ENCODE measurements at regions not wholly inside any gene's neighbourhood (a gene's known extent, or its start where the extent isn't known, plus 50 kb on each side); places are given as distances from the start of the nearest gene placed in this dataset.

DNA sequence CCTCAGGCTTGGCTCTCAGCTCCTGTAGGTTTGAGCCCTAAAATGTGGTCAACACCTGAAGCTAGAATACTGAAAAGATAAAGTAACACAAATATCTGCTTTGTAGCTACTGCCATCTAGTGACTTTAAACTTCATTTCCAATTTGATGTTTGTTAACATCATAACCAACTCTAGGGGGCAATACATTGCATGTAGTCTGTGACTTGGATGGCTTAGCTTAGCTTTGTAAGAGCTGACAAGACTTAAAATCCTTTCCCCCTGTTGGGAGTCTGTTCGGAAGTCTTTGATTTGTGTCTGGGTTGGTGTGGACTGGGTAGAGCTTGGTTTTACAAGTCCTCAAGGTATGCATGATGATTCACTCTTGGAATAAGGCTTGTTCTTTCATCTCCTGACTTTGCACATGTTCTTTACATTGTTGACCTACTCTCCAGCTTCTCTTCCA is 51.7 kb downstream of the SCN11A start:
- 14 to 29% methylated on average over 1 of the region's 1 CpG for WGBS, 2 donors
- no peak overlapping the region for H3K4me3 ChIP-seq (ENCODE audit: low read depth, poor library complexity, severe bottlenecking)
- TF ChIP-seq POLR2A (IDR thresholded peaks at IDR 0.05): no peak
- TF ChIP-seq, protein P1, sequence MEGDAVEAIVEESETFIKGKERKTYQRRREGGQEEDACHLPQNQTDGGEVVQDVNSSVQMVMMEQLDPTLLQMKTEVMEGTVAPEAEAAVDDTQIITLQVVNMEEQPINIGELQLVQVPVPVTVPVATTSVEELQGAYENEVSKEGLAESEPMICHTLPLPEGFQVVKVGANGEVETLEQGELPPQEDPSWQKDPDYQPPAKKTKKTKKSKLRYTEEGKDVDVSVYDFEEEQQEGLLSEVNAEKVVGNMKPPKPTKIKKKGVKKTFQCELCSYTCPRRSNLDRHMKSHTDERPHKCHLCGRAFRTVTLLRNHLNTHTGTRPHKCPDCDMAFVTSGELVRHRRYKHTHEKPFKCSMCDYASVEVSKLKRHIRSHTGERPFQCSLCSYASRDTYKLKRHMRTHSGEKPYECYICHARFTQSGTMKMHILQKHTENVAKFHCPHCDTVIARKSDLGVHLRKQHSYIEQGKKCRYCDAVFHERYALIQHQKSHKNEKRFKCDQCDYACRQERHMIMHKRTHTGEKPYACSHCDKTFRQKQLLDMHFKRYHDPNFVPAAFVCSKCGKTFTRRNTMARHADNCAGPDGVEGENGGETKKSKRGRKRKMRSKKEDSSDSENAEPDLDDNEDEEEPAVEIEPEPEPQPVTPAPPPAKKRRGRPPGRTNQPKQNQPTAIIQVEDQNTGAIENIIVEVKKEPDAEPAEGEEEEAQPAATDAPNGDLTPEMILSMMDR (IDR thresholded peaks at IDR 0.05): no peak
- no peak for DNase-seq (ENCODE audit: low spot score in 2 of 2)
- intact Hi-C loops (cut with DNase I; ENCODE audit: low total_unique reads): no loop called here

DNA sequence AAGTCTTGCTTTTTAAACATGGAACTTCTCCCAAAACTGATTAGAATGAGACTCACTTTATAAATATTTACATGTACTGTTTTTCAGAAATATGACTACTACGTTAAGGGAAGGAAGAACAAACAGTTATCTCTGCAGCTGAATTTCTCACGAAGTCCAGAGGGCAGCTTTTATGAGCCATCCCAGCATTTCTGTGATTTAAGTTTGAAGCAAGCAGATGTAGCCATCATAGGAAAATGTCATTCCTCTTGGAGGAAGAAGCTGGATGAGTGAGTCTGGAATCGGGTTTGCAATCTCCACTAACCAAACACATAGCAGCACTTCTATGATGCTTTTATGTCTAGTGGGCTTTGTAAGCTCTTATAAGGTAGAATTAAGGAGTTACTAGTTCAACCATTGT is 53.7 kb downstream of the SCN11A start:
- 79 to 80% methylated on average over 3 of the region's 3 CpGs for WGBS, 2 donors
- no peak overlapping the region for H3K4me3 ChIP-seq (ENCODE audit: low read depth, poor library complexity, severe bottlenecking)
- intact Hi-C loops (cut with DNase I; ENCODE audit: low total_unique reads): loop anchor here (10.0 kb wide), 1 partner anchor 473 kb away; no protein-coding TSS in a partner anchor
- DNase-seq (ENCODE audit: low spot score in 2 of 2): no peak
- no peak for TF ChIP-seq POLR2A (IDR thresholded peaks at IDR 0.05)
- TF ChIP-seq, protein P1 (IDR thresholded peaks at IDR 0.05): no peak

DNA sequence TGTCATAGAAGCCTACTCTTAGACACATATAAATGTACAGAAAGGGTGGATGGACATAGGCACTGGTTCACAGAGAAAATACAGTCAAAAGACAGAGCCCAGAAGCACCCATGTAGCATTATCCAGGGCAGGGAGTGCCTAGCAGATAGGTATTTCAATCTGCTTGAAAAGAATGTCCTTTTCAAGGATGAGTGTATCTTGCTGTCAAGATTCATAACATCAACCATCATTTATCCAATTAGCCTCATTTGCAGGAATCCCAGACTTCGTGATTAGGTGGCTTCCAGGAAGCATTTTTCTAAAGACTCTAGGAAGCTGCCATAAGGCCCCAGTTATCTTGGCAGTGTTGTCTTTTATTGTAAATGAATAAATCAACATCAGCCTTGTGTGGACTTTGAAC is 55.6 kb downstream of the SCN11A start:
- intact Hi-C loops (cut with DNase I; ENCODE audit: low total_unique reads): loop anchor here (10.0 kb wide), 1 partner anchor 471 kb away; no protein-coding TSS in a partner anchor
- WGBS, 2 donors: 77 to 85% methylated on average over 1 of the region's 1 CpG
- no peak overlapping the region for H3K4me3 ChIP-seq (ENCODE audit: low read depth, poor library complexity, severe bottlenecking)
- no peak for DNase-seq (ENCODE audit: low spot score in 2 of 2)
- TF ChIP-seq, protein P1 (IDR thresholded peaks at IDR 0.05): no peak
- no peak for TF ChIP-seq POLR2A (IDR thresholded peaks at IDR 0.05)

DNA sequence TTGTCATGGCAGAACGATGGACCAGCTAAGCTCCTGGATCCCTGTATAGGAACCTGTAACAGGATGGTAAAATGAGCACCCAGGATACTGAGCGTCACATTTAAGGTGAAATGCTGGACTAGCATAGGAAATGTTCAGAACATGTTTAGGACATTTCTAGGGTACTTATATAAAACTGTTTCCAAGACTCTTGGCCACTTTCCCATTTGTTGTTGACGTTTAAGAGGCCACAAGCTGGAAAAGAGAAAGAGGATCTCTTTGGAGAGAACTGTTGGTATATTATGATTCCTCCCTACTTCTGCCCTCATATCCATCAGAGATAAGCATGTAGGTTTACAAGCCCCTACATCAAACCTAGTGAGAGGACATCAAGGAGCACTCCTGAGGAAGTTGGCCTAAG is 57.5 kb downstream of the SCN11A start:
- TF ChIP-seq POLR2A (IDR thresholded peaks at IDR 0.05): no peak
- TF ChIP-seq, protein P1 (IDR thresholded peaks at IDR 0.05): no peak
- no peak overlapping the region for H3K4me3 ChIP-seq (ENCODE audit: low read depth, poor library complexity, severe bottlenecking)
- intact Hi-C loops (cut with DNase I; ENCODE audit: low total_unique reads): loop anchor here (10.0 kb wide), 1 partner anchor 469 kb away; no protein-coding TSS in a partner anchor
- no peak for DNase-seq (ENCODE audit: low spot score in 2 of 2)
- 72 to 73% methylated on average over 3 of the region's 3 CpGs for WGBS, 2 donors

DNA sequence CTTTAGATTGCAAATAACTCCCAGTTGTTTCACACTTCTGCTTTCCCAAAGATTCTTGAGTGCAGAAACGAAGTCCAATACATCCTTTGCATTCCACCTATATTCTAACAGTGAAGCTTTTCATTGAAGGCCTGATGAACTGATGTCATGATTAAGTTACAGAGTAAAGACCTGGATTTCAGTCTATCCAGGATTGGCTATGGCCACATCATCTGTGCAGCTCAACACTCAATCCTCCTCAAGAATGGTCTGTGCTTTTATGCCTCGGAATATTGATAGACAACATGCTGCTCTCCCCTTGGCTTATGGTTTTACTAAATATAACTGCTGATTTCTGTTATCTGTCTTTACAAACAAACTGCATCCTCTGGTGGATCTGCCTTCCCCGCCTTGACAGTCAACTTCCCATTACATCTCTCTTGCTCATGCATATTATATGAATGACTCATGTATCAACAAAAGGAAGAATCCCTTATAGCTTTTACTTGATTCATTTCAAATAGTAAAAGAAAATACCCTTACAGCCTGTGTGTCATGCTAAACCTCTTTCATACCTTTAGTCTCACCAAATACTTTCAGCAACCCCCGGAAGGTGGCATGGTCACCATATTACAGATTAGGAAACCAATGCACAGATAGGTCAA is 59.5 kb downstream of the SCN11A start:
- 67 to 71% methylated on average over 4 of the region's 4 CpGs for WGBS, 2 donors
- intact Hi-C loops (cut with DNase I; ENCODE audit: low total_unique reads): loop anchor here (10.0 kb wide), 1 partner anchor 467 kb away; no protein-coding TSS in a partner anchor
- no peak overlapping the region for H3K4me3 ChIP-seq (ENCODE audit: low read depth, poor library complexity, severe bottlenecking)
- no peak for DNase-seq (ENCODE audit: low spot score in 2 of 2)
- TF ChIP-seq, protein P1 (IDR thresholded peaks at IDR 0.05): no peak
- no peak for TF ChIP-seq POLR2A (IDR thresholded peaks at IDR 0.05)

Measured in lower leg skin (tissue), 4 donors.